ENCODE measurements at regions not wholly inside any gene's neighbourhood (a gene's known extent, or its start where the extent isn't known, plus 50 kb on each side); places are given as distances from the start of the nearest gene placed in this dataset.

DNA sequence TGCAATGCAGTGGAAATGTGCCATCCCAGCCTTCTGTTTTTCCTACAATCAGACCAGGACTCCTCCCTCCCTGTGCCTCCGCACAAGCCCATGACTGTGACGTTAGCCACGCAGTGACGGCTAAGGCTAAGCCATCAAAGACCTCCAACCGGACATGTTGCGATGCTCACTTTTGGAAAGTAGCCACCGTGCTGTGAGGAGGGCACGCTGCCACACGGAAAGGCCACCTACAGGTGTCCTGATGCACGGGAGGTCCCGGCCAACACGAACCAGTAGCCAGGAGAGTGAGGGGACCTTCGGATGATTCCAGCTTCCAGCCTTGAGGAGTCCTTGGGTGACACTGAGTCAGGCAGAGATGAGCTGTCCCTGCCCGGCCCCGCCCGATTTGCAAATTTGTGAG is 53.9 kb downstream of the FOXL1 start:
- no peak for DNase-seq

DNA sequence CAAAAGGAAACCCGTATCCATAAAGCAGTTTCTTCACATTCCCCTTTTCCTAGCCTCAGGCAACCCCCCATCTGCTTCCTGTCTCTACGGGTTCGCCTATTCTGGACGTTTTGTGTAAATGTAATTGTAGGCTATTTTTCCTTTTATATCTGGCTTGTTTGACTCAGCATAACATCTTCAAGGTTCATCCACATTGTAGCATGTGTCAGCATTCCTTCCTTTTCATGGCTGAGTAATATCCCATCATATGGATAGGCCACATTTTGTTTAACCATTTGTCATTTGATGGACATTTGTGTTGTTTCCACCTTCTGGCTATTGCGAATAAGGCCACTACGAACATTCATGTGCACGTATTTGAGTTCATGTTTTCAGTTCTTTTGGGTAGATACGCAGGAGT is 54.6 kb downstream of the FOXL1 start:
- no peak for DNase-seq

DNA sequence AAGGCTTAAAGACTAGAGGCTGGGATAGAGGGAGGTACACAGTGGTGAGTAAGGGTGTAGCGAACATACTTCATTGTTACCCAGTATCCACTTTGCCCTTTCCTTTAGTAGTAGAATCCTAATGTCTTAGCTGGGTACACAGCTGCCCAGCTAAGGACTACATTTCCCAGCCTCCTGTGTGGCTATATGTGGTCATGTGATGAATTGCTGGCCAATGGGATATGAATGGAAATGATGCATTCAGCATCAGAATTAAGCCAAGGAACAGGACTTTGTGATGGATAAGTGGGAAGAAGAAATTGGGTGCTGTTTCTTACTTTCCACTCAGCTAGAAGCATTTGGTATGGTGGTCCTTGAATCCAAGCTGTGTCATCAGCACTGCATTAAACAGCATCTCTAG is 55.9 kb downstream of the FOXL1 start:
- no peak for DNase-seq

DNA sequence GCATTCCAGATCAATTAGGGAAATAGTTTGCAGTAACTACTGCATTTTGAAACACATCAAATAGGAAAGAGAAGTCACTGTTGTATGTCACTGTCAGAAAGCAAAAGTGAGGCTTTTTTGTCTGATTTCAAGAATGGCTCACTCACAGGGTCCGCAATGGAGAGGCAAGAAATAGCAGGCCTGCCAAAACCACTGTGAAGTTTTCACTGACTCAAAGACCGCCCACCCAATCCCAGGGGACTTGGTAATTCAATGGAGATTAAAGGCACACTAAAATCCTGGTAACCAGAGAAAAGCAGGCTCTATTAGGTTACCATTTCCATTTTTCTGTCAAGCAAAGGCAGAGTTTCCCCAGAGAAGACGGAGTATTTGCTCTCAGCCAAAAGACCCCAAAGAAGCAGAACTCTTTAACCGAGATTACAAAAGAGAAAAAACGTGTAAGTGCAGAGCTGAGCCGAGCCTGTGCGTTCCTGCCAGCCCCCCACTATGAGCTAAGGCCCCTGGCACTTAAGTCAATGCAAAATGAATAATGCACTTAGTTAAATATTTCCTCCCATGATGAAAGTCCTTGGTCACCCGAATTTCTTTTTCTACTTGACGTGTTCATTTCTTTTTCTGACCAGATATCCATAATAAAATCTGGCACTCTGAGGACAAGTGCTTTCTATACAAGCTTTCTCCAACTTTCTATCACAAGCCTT is 57.0 kb downstream of the FOXL1 start:
- no peak for DNase-seq

DNA sequence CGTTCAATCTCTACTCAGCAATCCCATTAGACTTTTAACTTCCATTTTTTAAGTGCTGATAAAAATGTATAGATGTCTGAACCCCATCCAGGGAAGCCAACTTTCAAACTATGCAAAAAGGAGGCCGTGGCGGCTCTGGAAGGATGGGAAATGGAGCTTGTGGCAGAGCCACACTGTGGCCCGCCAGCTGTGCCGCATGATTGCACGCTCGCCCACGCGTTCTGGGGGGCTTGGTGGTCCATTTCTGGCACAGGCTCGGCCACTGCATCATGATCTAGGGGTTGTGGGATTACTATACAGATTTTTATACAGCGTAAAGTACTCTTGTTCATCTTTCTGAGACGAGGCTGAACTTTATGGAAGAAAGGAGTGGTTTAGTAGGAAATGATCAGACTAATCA is 57.6 kb downstream of the FOXL1 start:
- DNase-seq: no peak

DNA sequence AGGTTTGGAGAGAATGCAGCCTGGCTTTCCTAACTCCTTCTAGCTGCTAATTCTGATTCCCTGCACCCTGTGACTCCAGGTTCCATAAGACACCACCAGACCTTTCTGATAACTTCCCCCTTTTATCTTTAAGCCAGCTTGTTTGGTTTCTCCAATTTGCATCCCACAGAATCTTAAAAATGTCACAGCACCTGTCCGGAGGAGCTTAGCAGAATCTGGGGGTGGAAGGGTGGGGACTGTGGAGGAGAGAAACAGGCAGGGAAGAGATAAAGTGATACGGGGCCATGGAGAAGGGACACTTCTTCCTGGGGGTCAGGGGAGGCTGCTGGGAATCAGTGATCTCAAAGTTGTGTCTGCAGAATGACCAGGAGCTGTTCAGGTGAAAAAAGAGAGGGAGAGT is 59.4 kb downstream of the FOXL1 start:
- DNase-seq: no peak

DNA sequence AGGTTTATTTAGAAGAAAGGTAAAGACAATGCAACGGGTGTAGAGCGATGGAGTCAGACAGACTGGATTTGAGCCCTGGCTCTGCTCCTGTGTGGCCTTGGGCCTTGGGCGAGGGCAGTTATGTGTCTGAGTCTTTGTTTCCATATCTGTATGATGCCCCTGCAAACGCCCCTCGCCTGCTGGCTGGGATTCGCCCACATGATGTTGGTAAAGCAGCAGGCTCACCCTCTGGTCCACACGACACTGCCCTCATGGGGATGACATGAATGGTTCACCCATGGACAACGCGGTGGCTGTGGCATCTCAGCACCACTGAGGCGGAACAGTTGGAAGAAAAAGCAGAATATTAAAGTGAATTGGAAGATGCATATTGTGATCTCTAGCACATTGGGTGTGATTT is 60.3 kb downstream of the FOXL1 start:
- no peak for DNase-seq

DNA sequence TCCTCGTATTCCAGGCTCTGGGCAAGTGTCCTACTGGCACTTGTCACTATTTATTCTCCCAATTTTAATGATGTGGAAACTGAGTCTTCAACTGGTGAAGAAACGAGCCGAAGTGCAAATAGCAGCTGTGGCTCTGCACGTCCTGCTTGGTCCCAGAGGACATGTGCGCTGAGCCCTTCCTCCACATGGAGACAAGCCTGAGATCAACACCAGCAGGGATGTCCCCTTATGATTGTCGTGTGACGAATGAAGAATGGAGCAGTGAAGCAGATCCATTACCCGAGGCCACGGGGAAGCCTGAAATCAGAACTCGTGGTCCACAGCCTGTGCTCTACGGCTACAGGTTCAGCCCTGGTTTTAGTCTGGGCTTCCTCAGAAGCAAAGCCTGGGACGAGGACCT is 61.0 kb downstream of the FOXL1 start:
- DNase-seq: no peak

DNA sequence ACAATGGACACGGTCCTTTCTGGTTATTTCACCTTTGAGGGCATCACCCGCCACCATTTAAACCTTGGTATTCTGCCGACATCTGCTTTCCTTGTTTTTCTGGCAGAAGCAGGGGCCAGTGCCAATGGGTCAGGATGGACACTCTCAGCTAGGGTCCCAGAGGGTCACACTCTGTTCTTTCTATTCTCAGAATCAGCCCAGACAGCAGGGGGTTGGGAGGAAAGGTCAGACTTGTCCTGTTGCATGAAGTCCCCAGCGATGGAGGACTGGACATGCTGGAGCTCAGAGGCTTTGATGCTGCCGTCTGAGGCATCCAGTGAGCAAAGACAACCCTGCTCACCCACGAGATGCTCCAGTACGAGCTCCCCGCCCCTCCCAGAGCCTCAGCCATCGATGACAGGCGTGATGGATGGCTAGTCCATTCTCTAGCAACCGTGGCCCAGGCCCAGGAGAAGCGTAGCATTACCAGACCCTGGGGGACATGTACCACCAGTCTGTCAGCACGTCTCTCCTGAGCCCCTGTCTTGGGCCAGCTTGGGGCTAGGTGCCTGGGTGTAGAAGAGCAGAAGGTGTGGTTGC is 62.0 kb downstream of the FOXL1 start:
- no peak for DNase-seq

DNA sequence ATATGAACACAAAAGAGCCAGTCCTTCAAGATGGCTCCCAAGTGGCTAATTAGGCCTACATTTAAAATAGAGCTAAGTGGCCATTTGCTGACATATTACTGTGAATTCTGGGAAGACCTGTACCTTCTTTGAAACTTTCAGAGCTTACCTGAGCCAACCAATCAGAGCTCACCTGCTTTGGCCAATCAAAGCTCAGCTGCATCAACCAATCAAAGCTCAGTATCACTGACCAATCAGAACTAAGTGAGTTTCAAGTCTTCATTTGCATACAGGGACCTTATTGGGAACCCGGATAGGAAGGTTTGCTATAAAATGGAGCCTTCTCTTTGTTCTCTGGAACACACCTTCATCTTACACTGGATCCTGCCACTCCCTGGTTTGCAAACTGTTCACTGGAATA is 63.7 kb downstream of the FOXL1 start:
- DNase-seq: no peak

DNA sequence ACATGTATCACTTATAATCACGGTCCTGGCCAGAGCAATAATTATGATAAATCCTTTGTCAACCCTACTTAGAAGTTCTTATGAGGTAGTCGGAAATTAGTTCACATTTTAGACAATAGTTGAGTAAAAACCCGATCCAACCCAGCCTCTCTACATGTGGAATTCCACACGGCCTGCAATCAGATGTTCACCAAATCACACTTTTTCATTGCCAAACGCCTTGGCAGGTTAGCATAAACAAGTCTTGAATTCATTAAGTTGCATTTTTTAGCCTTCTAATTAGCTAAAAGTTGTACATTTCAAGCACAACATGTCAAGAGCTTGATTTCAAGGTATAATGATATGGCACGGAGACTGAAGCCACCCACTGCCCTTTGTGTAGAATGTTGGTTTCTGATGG is 65.3 kb downstream of the FOXL1 start:
- no peak for DNase-seq

DNA sequence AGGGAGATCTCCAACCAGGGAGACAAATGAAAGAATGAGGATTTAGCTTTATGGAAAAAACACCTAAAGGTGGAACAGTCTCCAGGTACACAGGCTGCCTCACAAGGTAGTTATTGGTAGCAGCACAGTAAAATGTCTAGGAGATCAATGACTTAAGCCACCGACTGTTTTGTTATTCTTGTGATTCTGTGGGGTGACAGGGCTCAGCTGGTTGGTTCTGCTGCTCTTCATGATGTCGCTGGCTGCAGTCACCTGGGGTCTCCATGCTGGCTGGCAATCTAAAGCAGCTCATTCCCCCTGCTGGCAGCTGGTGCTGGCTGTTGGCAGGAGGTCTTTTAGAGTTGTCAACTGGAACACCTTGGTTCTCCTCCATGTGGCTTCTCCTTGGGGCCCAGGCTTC is 69.2 kb downstream of the FOXL1 start:
- DNase-seq: no peak

DNA sequence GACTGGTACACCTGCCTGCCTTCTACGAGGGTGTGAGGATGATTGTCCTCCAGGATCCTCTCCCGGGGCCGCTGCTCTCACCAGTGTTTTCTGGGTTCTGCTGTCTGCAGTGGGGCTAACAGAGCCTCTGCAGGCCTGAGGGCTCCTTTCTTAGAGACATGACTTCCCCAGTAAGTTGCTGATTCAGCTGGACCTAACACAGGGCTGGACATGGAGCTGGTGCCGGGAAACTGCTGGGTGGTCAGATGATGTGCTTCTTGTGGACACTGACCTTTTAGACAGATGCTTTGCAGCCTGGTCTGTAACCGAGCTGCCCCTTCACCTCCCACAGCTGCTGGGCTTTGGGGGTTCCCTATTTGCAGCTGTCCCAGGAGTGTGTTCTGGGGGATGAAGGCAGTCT is 71.5 kb downstream of the FOXL1 start:
- DNase-seq: no peak

DNA sequence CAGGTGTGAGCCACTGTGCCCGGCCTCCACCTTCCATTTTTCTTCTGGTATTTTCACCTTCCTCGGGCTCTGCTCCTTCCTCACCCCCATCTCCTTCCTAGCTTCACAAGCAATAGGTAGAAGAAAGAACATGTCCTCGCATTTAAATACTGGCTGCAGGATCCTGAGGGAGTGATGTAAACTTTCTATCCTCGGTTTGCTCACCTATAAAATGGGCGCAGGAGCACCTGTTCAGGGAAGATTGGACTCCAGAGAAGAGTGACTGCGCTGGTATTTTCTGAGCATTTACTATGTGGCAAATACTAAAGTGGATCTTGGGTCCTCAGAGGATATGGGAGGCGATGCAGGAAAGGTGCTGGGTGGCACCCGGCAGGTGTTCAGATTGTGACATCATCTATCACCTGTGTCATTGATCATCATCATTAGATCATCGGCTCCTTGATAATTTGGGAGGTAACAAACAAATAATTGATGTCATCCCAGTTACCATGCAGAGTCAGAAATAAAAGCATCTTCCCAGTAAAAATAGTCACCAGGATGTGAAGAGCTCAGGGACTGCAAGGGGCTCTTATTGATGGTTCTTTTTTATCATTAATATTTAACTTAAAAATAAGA is 72.8 kb downstream of the FOXL1 start:
- no peak for DNase-seq

DNA sequence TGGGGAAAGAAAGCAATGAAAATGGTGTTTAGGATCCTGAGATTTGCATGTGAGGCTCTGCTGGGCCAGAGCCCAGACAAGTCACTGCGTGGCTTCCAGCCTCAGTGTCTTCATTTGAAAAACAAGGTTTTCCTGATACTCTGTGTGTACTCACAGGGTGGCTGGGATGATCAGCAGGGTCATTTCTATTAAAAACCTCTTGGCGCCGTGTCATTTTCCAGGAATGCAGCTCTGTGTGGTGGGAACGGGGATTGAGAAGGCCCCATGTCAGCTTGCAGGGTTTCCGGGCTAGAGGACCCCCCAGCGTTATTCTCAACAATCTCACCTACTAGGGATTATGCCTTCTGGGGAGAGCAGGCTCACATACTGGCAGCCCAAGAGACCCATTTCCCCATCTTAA is 73.5 kb downstream of the FOXL1 start:
- DNase-seq: no peak

DNA sequence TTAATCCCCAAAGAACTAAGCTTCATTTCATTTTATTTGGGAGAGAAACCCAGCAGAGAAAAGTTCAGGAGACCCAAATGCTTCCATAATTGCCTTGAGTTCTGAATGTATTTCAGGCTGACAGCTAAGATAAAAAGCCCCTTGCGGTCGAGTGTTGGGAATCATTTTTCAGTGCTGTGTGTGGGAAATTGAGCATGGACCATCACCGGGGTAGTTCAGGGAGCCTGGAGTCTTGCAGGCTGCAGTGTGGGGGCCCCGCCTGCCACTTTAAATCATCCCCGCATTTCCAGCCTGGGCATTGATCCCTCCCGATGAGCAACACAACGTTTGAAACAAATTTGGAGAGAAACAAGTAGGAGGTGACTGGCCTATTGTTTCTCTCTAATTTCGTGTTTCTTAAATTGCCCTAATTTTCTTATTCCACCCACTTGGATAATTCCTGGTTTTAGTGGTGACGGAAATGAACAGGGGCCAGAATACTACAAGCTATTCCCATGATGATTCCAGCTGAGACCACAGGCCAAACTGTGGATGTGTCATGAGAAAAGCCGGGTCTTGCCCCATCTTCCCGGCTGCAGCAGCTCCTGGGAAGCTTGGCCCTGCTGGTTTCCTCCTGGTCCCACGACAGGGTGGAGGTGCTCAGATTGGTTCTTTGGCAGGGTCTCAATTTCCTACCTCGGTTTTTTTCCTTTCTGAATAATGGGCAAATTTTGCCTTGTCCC is 75.1 kb downstream of the FOXL1 start:
- no peak for DNase-seq

DNA sequence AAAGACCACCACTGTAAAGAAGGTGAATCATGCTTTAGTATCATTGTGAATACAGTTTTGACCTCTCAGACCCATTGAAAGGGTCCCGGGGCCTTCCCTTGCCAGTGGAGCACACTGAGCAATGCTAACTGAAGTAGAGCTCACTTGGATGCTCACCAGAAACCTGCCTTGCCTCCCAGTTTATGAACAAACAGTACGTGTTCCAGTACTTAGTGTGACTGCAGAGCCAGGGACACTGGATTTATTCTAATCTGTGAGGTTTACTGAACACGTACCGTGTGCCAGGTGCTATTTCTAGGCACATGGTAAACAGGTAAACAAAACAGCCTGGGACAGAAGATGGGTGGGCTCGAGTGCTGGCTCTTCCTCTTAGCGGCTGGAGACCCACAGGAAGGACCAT is 79.6 kb downstream of the FOXL1 start:
- no peak for DNase-seq

DNA sequence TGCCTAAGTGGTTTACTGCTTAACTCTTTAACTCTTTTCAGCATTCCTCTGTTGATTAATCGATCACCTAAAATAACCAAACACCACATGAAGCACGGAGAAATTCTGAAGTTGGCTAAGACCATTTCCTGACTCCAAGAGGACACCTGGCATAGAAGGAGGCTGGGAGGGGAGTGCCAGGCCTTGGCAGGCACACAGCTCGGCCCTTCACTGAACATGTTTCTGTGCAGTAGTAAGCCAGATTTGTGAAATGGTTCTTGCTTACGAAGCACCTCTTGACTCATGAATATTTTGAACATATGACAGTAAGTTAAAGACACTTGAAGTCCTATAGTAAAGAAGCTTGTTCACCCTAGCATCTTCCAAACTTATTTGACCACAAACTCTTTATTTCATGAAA is 82.3 kb downstream of the FOXL1 start:
- DNase-seq: no peak

DNA sequence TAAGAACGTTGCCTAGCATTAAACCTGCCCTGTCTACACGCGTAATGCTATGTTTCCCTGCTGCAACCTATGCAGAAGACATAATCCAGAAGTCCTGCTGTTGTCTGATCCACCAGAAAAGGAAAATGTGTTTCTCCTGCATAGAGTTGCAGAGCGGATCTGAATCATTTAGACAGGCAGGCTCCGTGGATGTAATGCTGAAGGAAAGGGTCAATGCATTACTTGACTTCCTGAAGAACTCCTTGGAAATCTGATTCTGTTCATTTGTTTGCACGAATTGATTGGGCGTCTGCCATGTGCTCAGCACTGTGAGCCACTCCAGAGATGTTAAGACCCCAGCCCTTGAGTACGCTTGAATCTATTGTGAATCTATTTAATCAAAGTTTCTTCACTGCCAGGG is 83.4 kb downstream of the FOXL1 start:
- no peak for DNase-seq

DNA sequence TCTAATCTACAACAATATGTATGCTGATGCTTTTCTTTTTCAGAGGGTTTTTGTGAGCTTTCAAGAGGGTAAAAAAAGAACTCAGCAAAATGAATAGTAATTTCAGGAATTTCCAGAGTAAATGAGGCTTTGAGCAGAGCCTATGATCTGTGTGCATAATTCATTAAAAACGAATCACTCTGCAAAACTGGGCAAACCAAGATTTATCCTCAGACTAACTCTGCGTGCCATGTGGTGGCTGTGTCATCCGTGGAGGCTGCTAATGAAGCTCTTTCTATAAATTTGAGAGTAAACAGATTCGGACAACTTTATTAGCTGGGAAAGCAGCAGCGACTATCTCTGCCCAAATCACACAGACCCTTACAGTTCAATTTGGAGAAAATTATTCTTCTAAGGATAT is 83.8 kb downstream of the FOXL1 start:
- no peak for DNase-seq

DNA sequence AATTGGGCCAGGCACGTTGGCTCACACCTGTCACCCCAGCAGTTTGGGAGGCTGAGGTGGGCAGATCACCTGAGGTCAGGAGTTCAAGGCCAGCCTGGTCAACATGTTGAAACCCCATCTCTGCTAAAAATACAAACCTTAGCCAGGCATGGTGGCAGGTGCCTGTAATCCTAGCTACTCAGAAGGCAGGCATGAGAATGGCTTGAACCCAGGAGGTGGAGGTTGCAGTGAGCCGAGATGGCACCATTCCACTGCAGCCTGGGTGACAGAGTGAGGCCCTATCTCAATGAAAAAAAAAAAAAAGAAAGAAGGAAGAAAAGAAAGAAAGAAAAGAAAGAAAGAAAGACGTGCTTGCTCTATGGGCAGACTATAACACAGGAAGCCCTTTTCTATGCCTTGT is 84.4 kb downstream of the FOXL1 start:
- DNase-seq: no peak

DNA sequence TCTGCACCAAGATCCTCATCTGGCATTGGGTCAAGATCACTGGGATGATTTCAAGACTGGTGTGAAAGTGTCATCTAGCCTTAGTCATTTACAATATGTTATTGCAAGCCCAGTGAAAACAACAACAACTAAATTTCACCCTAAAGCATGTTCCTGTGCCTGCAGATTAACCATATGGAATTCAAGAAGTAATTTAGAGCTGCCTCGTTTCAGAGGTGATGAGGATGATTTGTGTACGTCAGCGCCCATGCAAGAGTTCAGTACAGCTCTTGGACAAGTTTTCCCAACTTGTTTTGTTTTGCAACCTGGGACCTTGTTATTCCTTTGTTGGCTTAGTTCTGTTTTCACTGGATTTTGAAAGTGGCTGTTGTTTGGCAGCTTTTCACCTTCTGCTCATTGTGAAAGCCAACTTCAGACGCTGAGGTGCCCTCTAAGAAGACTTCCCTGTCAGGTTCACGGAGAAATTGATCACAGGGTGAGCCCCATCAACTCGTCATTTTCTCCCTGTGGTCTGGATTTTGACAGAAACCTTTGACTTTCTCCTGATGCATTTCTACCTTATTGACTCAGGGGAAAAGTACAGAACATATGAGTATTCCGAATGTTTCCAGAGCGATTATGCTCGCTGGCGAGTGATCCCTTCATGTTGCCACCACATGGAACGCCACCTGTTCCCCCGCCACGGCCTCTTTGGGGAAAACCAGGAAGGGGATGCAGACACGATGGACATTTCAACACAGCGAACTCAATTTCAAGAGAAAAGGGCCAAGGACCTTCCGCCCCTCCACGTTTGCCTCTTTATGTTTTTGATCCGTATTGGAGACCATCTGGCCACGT is 85.6 kb downstream of the FOXL1 start:
- DNase-seq: no peak

All from suppressor macrophage treated with lipopolysaccharide for 4 hours (primary cell).